ENCODE measurements at regions not wholly inside any gene's neighbourhood (a gene's known extent, or its start where the extent isn't known, plus 50 kb on each side); places are given as distances from the start of the nearest gene placed in this dataset.

DNA sequence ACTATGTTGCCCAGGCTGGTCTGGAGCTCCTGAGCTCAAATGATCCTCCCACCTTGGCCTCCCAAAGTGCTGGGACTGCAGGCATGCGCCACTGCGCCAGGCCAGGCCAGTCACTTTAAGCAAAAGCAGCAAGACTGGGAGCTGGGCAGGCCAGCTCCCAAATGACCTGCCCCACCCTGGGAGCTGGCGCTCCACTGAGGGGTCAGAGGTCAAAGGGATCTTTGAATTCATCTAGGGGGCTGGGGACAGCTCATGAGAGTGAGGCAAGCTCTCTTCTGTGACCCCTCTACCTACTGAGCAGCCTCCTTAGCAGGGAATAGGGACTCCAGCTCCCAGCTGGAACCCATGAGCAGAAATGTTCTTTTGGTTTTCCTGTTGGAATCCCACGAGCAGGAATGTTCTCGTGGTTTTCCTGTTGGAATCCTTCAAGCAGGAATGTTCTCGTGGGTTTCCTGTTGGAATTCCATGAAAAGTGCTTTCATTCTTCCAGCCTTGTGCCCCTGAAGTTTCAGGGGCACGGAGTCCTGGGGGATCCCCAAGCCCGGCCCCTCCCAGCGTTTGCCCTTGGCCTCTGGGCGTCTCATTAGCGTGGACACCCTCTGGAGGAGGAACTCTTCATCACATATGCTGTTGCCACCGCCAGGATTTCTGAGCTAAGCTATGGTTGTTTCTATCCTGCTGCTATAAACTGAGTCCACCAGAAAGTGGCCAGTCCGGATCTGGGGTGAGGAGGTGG lies 162.0 kb upstream of the HAAO start:
- no peak for DNase-seq (ENCODE audit: low read depth)
- TF ChIP-seq, protein P1, sequence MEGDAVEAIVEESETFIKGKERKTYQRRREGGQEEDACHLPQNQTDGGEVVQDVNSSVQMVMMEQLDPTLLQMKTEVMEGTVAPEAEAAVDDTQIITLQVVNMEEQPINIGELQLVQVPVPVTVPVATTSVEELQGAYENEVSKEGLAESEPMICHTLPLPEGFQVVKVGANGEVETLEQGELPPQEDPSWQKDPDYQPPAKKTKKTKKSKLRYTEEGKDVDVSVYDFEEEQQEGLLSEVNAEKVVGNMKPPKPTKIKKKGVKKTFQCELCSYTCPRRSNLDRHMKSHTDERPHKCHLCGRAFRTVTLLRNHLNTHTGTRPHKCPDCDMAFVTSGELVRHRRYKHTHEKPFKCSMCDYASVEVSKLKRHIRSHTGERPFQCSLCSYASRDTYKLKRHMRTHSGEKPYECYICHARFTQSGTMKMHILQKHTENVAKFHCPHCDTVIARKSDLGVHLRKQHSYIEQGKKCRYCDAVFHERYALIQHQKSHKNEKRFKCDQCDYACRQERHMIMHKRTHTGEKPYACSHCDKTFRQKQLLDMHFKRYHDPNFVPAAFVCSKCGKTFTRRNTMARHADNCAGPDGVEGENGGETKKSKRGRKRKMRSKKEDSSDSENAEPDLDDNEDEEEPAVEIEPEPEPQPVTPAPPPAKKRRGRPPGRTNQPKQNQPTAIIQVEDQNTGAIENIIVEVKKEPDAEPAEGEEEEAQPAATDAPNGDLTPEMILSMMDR (IDR thresholded peaks at IDR 0.05; ENCODE audit: insufficient read depth, low read length, poor library complexity, severe bottlenecking) = no peak
- no peaks in the 10 kb centered on the region for H3K36me3 ChIP-seq (ENCODE audit: control insufficient read depth, insufficient read depth, low read length)
- no peak overlapping the region for H3K4me3 ChIP-seq (ENCODE audit: low read depth, low read length)
- no peaks in the 10 kb centered on the region for H3K27me3 ChIP-seq (ENCODE audit: control insufficient read depth, insufficient read depth, low read length)

DNA sequence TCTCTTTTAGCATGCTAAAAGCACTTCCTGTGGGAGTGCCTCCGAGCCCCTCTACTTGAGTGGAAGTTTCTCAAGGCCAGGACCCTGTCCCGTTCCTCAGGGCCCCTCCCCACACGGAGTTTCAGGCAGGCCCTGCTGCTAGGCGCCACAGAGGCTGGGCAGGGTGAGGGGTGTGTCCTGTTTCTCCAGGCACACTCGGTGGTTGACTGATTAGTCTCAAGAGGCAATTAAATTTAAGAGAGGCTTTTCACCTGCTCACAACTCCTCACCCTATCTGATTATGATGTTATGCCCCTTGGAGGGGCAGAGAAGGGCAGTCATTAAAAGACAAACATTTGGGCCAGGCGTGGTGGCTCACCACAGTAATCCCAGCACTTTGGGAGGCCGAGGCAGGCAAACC lies 160.8 kb upstream of the HAAO start:
- no peak for DNase-seq (ENCODE audit: low read depth)
- H3K27me3 ChIP-seq (ENCODE audit: control insufficient read depth, insufficient read depth, low read length) = no peaks in the 10 kb centered on the region
- TF ChIP-seq, protein P1 (IDR thresholded peaks at IDR 0.05; ENCODE audit: insufficient read depth, low read length, poor library complexity, severe bottlenecking) = no peak
- no peaks in the 10 kb centered on the region for H3K36me3 ChIP-seq (ENCODE audit: control insufficient read depth, insufficient read depth, low read length)
- no peak overlapping the region for H3K4me3 ChIP-seq (ENCODE audit: low read depth, low read length)

DNA sequence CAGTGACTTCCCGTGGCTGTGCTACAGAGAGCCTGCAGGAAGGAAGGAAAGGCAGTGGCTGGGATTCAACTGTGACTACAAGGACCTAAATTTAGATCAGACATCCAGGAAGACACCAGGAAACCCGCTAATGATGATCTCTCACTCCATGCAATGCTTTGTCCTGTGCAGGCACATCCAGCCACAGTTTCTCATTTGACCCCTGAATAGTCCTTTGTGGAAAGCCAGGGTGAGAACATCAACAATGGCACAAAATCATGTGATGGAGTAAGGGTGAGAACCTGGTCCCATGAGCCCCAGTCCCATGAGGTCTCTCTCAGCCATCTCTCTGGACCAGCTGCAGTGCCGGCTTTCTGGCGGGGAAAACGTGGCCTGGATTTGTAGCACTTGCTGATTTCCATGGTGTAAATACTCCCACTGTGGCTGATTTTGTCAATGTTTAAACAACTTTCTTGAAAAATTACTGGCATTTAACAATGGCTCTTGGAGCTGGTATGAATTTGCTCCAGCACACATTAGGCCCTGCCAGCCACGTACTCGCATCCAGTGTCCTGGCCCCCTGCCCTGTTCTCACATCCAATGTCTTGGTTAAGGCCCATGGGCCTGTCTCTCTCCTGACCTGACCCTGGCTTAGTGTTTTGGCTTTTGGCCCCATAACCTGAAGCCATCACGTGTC lies 159.0 kb upstream of the HAAO start:
- DNase-seq (ENCODE audit: low read depth) = no peak
- Histone ChIP-seq H3K27me3 (ENCODE audit: control insufficient read depth, insufficient read depth, low read length) (no peaks in the 10 kb centered on the region), H3K36me3 (ENCODE audit: control insufficient read depth, insufficient read depth, low read length) (no peaks in the 10 kb centered on the region), H3K4me3 (ENCODE audit: low read depth, low read length) (no peak overlapping the region)
- TF ChIP-seq, protein P1 (IDR thresholded peaks at IDR 0.05; ENCODE audit: insufficient read depth, low read length, poor library complexity, severe bottlenecking) = no peak

DNA sequence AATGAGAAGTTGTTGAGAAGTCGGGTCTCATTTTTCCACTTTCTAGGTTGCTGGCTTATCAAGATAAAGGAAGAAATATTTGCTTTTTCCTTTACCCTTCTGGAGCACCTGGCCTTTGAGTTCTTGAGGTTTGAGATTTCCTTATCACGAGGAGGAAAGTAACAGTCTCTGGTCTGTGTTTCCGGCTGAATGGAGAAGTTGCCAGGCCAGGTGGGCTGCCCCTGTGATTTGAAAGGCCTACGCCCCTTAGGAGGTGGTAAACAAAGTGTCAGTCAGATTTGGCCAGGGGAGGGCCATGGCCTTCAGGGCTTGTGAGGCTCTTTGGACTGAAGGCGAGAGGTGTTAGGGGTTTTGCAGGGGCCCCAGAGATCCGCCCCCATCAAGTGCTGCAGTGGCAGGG lies 156.7 kb upstream of the HAAO start:
- Histone ChIP-seq H3K4me3 (ENCODE audit: low read depth, low read length) (no peak overlapping the region), H3K27me3 (ENCODE audit: control insufficient read depth, insufficient read depth, low read length) (no peaks in the 10 kb centered on the region), H3K36me3 (ENCODE audit: control insufficient read depth, insufficient read depth, low read length) (no peaks in the 10 kb centered on the region)
- TF ChIP-seq, protein P1 (IDR thresholded peaks at IDR 0.05; ENCODE audit: insufficient read depth, low read length, poor library complexity, severe bottlenecking) = no peak
- DNase-seq (ENCODE audit: low read depth) = no peak

DNA sequence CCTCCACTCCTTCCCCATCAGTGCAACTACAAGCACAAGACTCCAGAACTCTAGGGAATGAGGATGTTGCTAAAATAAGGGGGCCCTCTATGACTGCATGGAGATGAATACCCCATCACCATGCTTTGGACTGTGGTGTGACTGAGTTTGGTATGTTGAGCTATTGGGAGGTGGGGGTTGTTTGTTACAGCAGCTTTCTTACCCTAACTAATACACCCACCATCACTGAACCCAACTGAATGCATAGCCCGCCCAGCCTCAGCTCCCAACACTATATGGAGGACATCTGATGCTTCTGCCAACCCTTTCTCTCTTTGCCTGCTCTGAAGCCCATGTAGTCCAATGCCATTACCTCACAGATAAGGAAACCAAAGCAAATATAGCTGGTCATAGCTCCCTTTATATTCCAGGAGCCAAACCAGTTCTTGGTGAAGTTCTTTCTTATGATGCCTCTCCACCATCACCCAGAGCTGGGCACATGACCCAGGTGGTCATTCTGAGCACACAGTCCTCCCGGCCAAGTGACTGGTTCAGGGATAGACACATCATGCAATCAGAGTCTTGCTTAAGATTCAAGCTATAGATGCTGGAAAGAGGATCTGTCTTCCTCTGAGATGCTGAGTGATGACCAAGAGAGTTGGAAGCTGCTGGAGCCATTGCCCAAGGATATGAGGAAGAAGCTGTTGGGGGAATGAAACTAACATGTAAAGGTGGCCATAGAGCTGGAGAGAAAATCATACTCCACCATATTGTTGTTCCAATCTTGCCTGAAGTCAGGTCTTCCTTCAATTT lies 155.6 kb upstream of the HAAO start:
- Histone ChIP-seq H3K27me3 (ENCODE audit: control insufficient read depth, insufficient read depth, low read length) (no peaks in the 10 kb centered on the region), H3K4me3 (ENCODE audit: low read depth, low read length) (no peak overlapping the region), H3K36me3 (ENCODE audit: control insufficient read depth, insufficient read depth, low read length) (no peaks in the 10 kb centered on the region)
- TF ChIP-seq, protein P1 (IDR thresholded peaks at IDR 0.05; ENCODE audit: insufficient read depth, low read length, poor library complexity, severe bottlenecking) = no peak
- DNase-seq (ENCODE audit: low read depth) = no peak
